ENCODE measurements at regions not wholly inside any gene's neighbourhood (a gene's known extent, or its start where the extent isn't known, plus 50 kb on each side); places are given as distances from the start of the nearest gene placed in this dataset.

GRCh38 chr7:41878309-41879295, 175.7 kb upstream of the INHBA start:
- TF ChIP-seq CTCF (IDR thresholded peaks at IDR 0.05; ENCODE audit: borderline replicate concordance, insufficient read depth, low read depth, low read length) = no peak
- no peak overlapping the region for H3K4me3 ChIP-seq (ENCODE audit: low read depth, low read length)

- TF ChIP-seq CTCF (IDR thresholded peaks at IDR 0.05; ENCODE audit: borderline replicate concordance, insufficient read depth, low read depth, low read length) = no peak
- H3K4me3 ChIP-seq (ENCODE audit: low read depth, low read length) = no peak overlapping the region
These were observed 174.2 kb upstream of the INHBA start for GRCh38 chr7:41877118-41877517.

- no peak for TF ChIP-seq CTCF (IDR thresholded peaks at IDR 0.05; ENCODE audit: borderline replicate concordance, insufficient read depth, low read depth, low read length)
- H3K4me3 ChIP-seq (ENCODE audit: low read depth, low read length) = no peak overlapping the region
These were observed 172.6 kb upstream of the INHBA start for GRCh38 chr7:41875513-41875912.

GRCh38 chr7:41874201-41874785, 171.4 kb upstream of the INHBA start:
- TF ChIP-seq CTCF (IDR thresholded peaks at IDR 0.05; ENCODE audit: borderline replicate concordance, insufficient read depth, low read depth, low read length) = no peak
- no peak overlapping the region for H3K4me3 ChIP-seq (ENCODE audit: low read depth, low read length)

GRCh38 chr7:41873741-41874140, 170.9 kb upstream of the INHBA start:
- no peak overlapping the region for H3K4me3 ChIP-seq (ENCODE audit: low read depth, low read length)
- TF ChIP-seq CTCF (IDR thresholded peaks at IDR 0.05; ENCODE audit: borderline replicate concordance, insufficient read depth, low read depth, low read length) = no peak

- TF ChIP-seq CTCF (IDR thresholded peaks at IDR 0.05; ENCODE audit: borderline replicate concordance, insufficient read depth, low read depth, low read length) = no peak
- no peak overlapping the region for H3K4me3 ChIP-seq (ENCODE audit: low read depth, low read length)
These were observed 170.1 kb upstream of the INHBA start for GRCh38 chr7:41872966-41873365.

Data from GM12875 (cell line).